ENCODE measurements at regions not wholly inside any gene's neighbourhood (a gene's known extent, or its start where the extent isn't known, plus 50 kb on each side); places are given as distances from the start of the nearest gene placed in this dataset.

GRCh38 chr13:106151056-106151699, 384.3 kb downstream of the EFNB2 start:
- no peak overlapping the region for H3K27ac ChIP-seq
- ATAC-seq (no peak), DNase-seq (no peak)
- no peaks in the 10 kb centered on the region for H3K9me3 ChIP-seq
- H3K27me3 ChIP-seq, result no peaks in the 10 kb centered on the region
- H3K36me3 ChIP-seq (replicated peaks in 1 of 2; ENCODE audit: insufficient read depth in 1 of 2, low read depth in 2 of 2), result no peaks in the 10 kb centered on the region
- H3K4me1 ChIP-seq, result peaks cover 8% of the 10 kb centered on the region
- 73 to 77% methylated on average over 3 of the region's 3 CpGs for WGBS, 2 donors
- TF ChIP-seq CTCF (IDR thresholded peaks at IDR 0.05), result no peak
- TF ChIP-seq POLR2A (IDR thresholded peaks at IDR 0.05), result no peak
- H3K4me3 ChIP-seq, result no peak overlapping the region
- intact Hi-C loops (cut with DNase I), result no loop called here

- Histone ChIP-seq H3K9me3 (no peaks in the 10 kb centered on the region), H3K36me3 (replicated peaks in 1 of 2; ENCODE audit: insufficient read depth in 1 of 2, low read depth in 2 of 2) (no peaks in the 10 kb centered on the region), H3K27me3 (no peaks in the 10 kb centered on the region), H3K4me1 (peaks cover 36% of the 10 kb centered on the region), H3K4me3 (no peak overlapping the region), H3K27ac (no peak overlapping the region)
- TF ChIP-seq CTCF (IDR thresholded peaks at IDR 0.05) (no peak), POLR2A (IDR thresholded peaks at IDR 0.05) (no peak)
- intact Hi-C loops (cut with DNase I), result no loop called here
- WGBS, 2 donors, result 86 to 89% methylated on average over 2 of the region's 2 CpGs
- ATAC-seq (no peak), DNase-seq (no peak)
These were observed 389.2 kb downstream of the EFNB2 start for GRCh38 chr13:106145997-106146864.

GRCh38 chr13:106145070-106145469, 390.4 kb downstream of the EFNB2 start:
- H3K4me3 ChIP-seq, result no peak overlapping the region
- no peaks in the 10 kb centered on the region for H3K27me3 ChIP-seq
- WGBS, 2 donors, result 72 to 78% methylated on average over 1 of the region's 1 CpG
- no peaks in the 10 kb centered on the region for H3K9me3 ChIP-seq
- H3K4me1 ChIP-seq, result peaks cover 36% of the 10 kb centered on the region
- intact Hi-C loops (cut with DNase I), result no loop called here
- TF ChIP-seq CTCF (IDR thresholded peaks at IDR 0.05) (no peak), POLR2A (IDR thresholded peaks at IDR 0.05) (no peak)
- DNase-seq (no peak), ATAC-seq (no peak)
- no peaks in the 10 kb centered on the region for H3K36me3 ChIP-seq (replicated peaks in 1 of 2; ENCODE audit: insufficient read depth in 1 of 2, low read depth in 2 of 2)
- peak overlapping the region in 3 of 4 donors; percentile 64 to 74 (median 70) for H3K27ac ChIP-seq

GRCh38 chr13:106143930-106144709, 391.3 kb downstream of the EFNB2 start:
- DNase-seq (peak; percentile 36 to 67 (median 48)), ATAC-seq (peak; percentile 94)
- Histone ChIP-seq H3K27ac (peak overlapping the region in 3 of 4 donors; percentile 64 to 74 (median 70)), H3K4me1 (peaks cover 36% of the 10 kb centered on the region), H3K27me3 (no peaks in the 10 kb centered on the region), H3K9me3 (no peaks in the 10 kb centered on the region), H3K36me3 (replicated peaks in 1 of 2; ENCODE audit: insufficient read depth in 1 of 2, low read depth in 2 of 2) (no peaks in the 10 kb centered on the region), H3K4me3 (no peak overlapping the region)
- intact Hi-C loops (cut with DNase I), result no loop called here
- TF ChIP-seq POLR2A (IDR thresholded peaks at IDR 0.05) (no peak), CTCF (IDR thresholded peaks at IDR 0.05) (no peak)
- 5 to 17% methylated on average over 2 of the region's 2 CpGs for WGBS, 2 donors
